Prostate gland (tissue), 2 donors: ENCODE measurements at regions not wholly inside any gene's neighbourhood (a gene's known extent, or its start where the extent isn't known, plus 50 kb on each side); places are given as distances from the start of the nearest gene placed in this dataset.

Experiments
- DNase-seq: peaks from one replicate; pipeline ENCODE4 v3.0.0-alpha.2; 2019; ENCODE audit warnings: low spot score
- H3K27ac ChIP-seq, 2 donors: fragments of 200-600 bp; sonication (generic); 2 replicates each; pipeline ENCODE4 v1.5.1; 2017 to 2019
- H3K27me3 ChIP-seq: fragments of 200-600 bp; sonication (generic); replicated peaks from 2 replicates; pipeline ENCODE4 v1.5.1; 2019; ENCODE audit not compliant: insufficient read depth
- H3K36me3 ChIP-seq, 2 donors: fragments of 200-600 bp; sonication (generic); 1 replicate in 1 of 2; 2 replicates in 1 of 2; pipeline versions ENCODE4 v1.5.1 to v1.8.1; 2017 to 2019
- H3K4me1 ChIP-seq: fragments of 200-600 bp; sonication (generic); replicated peaks from 2 replicates; pipeline ENCODE4 v1.5.1; 2019
- H3K4me3 ChIP-seq, 2 donors: fragments of 200-600 bp; sonication (generic); 2 replicates each; pipeline ENCODE4 v1.5.1; 2017 to 2019
- H3K9me3 ChIP-seq: fragments of 200-600 bp; sonication (generic); 2 replicates; pipeline ENCODE4 v1.5.1; 2017
- CTCF ChIP-seq, 4 experiments: fragments of 200-600 bp in 2 of 4; fragments of 450-650 bp in 2 of 4; sonication (generic) in 2 of 4; IDR thresholded peaks; 1 replicate in 3 of 4; 2 replicates in 1 of 4; pipeline ENCODE4 v1.5.1; 2016 to 2019; ENCODE audit warnings: antibody characterized with exemption in 4 of 4, mild to moderate bottlenecking in 2 of 4, moderate library complexity in 2 of 4
- POLR2A ChIP-seq: fragments of 450-650 bp; IDR thresholded peaks from one replicate; pipeline ENCODE4 v1.6.1; 2016; ENCODE audit warnings: antibody characterized with exemption, mild to moderate bottlenecking
- POLR2AphosphoS5 ChIP-seq: sonication (generic); formaldehyde crosslinking; IDR thresholded peaks from one replicate; pipeline ENCODE4 v1.6.1; 2017; ENCODE audit warnings: antibody characterized with exemption
- WGBS: methylation state at CpG from one replicate; pipeline ENCODE4 v1.1.5; 2018; 5-methylcytosine and 5-hydroxymethylcytosine counted together
- intact Hi-C: fragments of 100-400 bp; cut with DNase I; formaldehyde crosslinking; loops from one replicate; pipeline ENCODE4 v1.14.2; 2022

- Histone ChIP-seq H3K27ac (no peak overlapping the region), H3K4me1 (no peaks in the 10 kb centered on the region), H3K4me3 (no peak overlapping the region), H3K36me3 (no peaks in the 10 kb centered on the region), H3K27me3 (no peaks in the 10 kb centered on the region), H3K9me3 (no peaks in the 10 kb centered on the region)
- DNase-seq, result no peak
- TF ChIP-seq POLR2AphosphoS5, result no peak
- no peak for TF ChIP-seq POLR2A
- TF ChIP-seq CTCF (IDR thresholded peaks at IDR 0.05), result no peak
- 67% methylated on average over 14 of the region's 14 CpGs for WGBS
- intact Hi-C loops, result no loop called here
These were observed 652.7 kb upstream of the FANCL start for GRCh38 chr2:58893656-58894351.

GRCh38 chr2:58891828-58892377 is 650.8 kb upstream of the FANCL start:
- Histone ChIP-seq H3K27ac (no peak overlapping the region), H3K27me3 (no peaks in the 10 kb centered on the region), H3K9me3 (no peaks in the 10 kb centered on the region), H3K4me3 (no peak overlapping the region), H3K36me3 (no peaks in the 10 kb centered on the region), H3K4me1 (no peaks in the 10 kb centered on the region)
- intact Hi-C loops, result no loop called here
- no peak for TF ChIP-seq CTCF (IDR thresholded peaks at IDR 0.05)
- TF ChIP-seq POLR2AphosphoS5, result no peak
- no peak for TF ChIP-seq POLR2A
- no peak for DNase-seq
- WGBS, result 60% methylated on average over 4 of the region's 4 CpGs

- intact Hi-C loops, result no loop called here
- Histone ChIP-seq H3K4me3 (no peak overlapping the region), H3K9me3 (no peaks in the 10 kb centered on the region), H3K4me1 (no peaks in the 10 kb centered on the region), H3K27me3 (no peaks in the 10 kb centered on the region), H3K27ac (no peak overlapping the region), H3K36me3 (no peaks in the 10 kb centered on the region)
- DNase-seq, result no peak
- 54% methylated on average over 2 of the region's 2 CpGs for WGBS
- TF ChIP-seq CTCF (IDR thresholded peaks at IDR 0.05), result no peak
These were observed 649.9 kb upstream of the FANCL start for GRCh38 chr2:58890865-58891525.

GRCh38 chr2:58886009-58886408 is 644.9 kb upstream of the FANCL start:
- Histone ChIP-seq H3K4me3 (no peak overlapping the region), H3K4me1 (no peaks in the 10 kb centered on the region), H3K27me3 (no peaks in the 10 kb centered on the region), H3K9me3 (no peaks in the 10 kb centered on the region), H3K36me3 (no peaks in the 10 kb centered on the region), H3K27ac (no peak overlapping the region)
- 92% methylated on average over 1 of the region's 1 CpG for WGBS
- intact Hi-C loops, result no loop called here
- DNase-seq, result no peak
- TF ChIP-seq POLR2AphosphoS5, result no peak
- no peak for TF ChIP-seq POLR2A
- TF ChIP-seq CTCF (IDR thresholded peaks at IDR 0.05), result no peak

GRCh38 chr2:58879834-58880233 is 638.7 kb upstream of the FANCL start:
- TF ChIP-seq CTCF (IDR thresholded peaks at IDR 0.05) (no peak), POLR2A (no peak), POLR2AphosphoS5 (no peak)
- no peak overlapping the region for H3K4me3 ChIP-seq
- intact Hi-C loops, result no loop called here
- H3K4me1 ChIP-seq, result no peaks in the 10 kb centered on the region
- DNase-seq, result no peak
- no peaks in the 10 kb centered on the region for H3K27me3 ChIP-seq
- WGBS, result 80% methylated on average over 4 of the region's 4 CpGs
- no peaks in the 10 kb centered on the region for H3K36me3 ChIP-seq
- H3K27ac ChIP-seq, result no peak overlapping the region
- no peaks in the 10 kb centered on the region for H3K9me3 ChIP-seq
